ENCODE measurements at regions not wholly inside any gene's neighbourhood (a gene's known extent, or its start where the extent isn't known, plus 50 kb on each side); places are given as distances from the start of the nearest gene placed in this dataset.
"Not testable (repeated sequence)": the region's sequence is repeated elsewhere in the genome, so short reads cannot be mapped to it uniquely, and the experiment has no call there.

DNA sequence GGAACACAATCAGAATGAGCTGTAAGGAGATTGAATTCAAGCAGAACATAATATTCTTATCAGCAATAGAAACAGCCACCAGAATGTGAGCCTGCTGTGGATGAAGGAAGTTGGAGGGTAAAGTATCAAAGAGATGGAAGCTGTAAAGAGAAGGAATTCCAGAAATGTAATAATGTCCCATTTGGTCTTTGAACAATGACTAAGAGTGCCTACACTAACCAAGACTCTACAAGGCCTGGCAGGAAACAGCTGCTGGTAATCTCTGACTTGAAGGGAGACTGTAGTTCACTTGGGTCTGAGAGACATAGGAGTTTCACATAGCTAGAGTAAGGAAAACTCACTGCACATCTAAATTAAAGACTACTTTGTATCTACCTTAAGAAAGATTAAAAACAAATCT is 1176.0 kb upstream of the ALCAM start:
- no peak for DNase-seq

DNA sequence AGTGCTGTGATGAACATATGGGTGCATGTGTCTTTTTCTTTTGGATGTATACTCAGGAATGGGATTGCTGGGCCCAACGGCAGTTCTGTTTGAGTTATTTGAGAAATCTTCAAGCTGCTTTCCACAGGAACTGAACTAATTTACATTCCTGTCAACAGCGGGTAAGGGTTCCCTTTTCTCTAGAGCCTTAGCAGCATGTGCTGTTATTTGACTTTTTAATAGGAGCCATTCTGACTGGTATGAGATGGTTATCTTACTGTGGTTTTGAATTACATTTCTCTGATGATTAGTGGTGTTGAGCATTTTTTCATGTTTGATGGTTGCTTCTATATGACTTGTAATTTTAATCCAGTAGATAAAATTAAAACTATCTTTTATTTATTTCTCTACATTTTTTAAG is 1168.6 kb upstream of the ALCAM start:
- DNase-seq: no peak

DNA sequence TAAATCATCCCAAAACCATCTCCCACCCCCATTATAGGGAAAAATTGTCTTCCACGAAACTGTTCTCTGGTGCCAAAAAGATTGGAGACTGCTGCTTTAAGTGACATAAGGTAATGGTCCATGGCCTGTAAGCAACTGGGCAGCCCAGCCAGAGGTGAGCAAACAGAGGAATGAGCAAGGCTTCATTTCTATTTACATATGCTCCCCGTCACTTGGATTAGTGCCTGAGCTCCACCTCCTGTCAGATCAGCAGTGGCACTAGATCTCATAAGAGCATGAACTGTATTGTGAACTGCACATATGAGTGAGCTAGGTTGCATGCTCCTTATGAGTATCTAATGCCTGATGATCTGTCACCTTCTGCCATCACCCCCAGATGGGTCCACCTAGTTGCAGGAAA is 1159.8 kb upstream of the ALCAM start:
- DNase-seq: no peak

DNA sequence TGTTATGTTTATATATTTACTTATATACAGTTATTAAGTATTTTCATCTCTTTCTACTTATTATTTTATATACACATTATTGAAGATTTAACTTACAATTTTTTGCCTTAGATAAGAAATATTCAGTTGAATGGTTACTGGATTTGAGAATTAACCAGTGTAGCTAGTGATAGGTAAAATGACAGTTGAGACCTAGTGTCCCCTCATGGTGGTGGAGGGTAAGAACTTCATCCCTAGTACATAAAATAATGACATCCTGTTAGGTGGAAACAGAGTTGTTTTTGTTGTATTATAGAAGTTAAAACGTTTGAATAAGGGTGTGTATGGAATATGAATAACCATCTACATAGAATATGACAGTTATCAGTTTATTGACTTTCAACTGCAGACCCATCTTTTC is 1152.4 kb upstream of the ALCAM start:
- DNase-seq: no peak

DNA sequence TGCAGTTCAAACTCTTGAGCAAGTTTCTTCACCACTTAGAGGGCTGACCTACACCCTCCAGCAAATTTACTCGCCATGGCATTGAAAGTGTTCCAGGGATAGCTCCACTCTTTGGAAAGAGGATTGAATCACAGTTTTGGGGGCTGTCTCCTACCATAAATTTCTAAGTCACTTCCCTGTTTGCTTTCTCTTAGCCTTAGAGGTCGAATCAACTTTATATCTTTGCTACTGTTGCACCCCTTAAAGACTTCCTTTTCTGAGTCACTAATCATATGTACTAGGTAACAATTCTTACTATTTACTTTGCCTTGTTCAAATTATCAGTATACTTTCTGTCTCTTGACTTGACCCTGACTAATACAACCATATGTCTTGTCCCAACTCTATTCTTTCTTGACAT is 1151.8 kb upstream of the ALCAM start:
- DNase-seq: no peak

DNA sequence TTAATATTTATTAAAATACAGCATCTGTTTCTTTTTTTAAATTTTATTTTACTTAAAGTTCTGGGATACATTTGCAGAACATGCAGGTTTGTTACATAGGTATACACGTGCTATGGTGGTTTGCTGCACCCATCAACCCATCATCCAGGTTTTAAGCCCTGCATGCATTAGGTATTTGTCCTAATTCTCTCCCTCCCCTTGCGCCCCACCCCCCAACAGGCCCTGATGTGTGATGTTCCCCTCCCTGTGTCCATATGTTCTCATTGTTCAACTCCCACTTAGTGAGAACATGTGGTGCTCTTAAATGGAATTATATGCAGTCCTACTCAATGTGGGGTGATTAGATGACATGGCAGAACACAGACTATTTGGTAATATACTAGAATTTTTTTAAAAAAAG is 1147.7 kb upstream of the ALCAM start:
- not testable (repeated sequence) for DNase-seq

DNA sequence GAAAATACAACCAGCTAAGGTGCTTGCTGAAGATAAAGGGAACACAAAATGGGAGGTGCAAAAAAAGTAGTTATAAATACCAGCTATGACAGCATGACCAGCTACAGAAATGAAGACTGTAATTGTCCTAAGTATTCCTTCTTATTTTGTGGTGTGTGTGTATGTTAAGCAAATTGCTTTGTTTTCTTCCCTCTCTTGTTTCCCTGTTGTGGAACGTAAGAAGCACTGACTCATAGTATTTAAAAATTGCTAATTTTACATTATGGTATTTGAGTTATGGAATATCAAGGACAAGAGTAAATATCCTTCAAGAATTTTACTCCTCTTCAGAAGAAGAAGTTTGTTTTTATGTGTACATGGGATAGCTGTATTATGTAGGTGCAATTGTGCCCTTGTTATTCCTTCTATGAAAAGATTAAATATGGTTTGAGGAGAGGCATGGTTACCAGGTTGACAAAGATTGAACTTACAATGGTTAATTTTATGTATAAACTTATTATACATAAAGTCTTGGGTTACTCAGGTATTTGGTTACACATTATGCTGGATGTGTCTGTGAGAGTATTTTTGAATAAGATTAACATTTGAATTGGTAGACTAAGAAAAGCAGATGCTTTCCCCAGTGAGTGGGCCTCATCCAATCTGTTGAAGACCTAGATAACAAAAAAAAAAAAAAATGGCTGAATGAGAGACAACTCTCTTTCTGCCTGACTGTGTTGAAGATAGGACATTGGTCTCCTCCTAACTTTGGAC is 1132.1 kb upstream of the ALCAM start:
- no peak for DNase-seq

DNA sequence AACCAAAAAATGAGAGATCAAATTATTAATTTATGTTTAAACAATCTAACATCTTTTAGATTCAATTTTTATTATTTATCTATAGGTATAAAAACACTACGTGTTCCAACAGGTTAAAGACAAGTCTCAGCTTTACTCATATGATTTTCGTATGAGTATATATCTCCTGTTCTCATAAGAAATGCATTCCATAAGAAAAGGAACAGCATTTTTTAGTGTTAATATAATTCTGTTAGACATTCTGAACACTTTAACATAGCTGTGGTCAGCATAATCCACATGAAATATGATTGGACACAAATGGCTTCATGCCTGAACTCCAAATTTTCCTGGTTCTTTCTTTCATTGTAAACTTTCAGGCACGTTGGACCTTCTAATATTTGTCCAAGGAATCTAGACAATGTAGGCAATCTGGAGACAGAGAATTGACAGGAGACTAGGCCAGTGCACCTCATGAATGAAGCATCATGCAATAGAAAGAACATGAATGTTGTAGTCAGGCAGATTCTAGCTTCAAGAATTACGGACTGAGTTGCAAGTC is 1122.0 kb upstream of the ALCAM start:
- no peak for DNase-seq

DNA sequence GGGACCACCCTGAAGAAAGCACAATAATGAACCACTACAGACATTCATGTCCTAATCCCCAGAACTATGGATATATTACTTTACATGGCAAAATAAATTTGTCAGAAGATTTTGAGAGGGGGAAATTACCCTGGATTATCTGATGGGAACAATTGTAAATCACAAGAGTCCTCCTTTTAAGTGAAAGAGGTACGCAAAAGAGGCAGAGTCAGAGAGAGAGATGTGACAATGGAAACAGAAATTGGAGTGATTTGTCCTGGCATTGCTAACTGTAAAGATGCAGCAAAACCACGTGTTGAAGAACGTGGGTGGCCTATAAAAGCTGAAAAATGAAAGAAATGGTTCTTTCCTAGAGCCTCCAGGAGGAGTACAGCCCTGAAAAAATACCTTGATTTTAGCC is 1121.4 kb upstream of the ALCAM start:
- DNase-seq: no peak

DNA sequence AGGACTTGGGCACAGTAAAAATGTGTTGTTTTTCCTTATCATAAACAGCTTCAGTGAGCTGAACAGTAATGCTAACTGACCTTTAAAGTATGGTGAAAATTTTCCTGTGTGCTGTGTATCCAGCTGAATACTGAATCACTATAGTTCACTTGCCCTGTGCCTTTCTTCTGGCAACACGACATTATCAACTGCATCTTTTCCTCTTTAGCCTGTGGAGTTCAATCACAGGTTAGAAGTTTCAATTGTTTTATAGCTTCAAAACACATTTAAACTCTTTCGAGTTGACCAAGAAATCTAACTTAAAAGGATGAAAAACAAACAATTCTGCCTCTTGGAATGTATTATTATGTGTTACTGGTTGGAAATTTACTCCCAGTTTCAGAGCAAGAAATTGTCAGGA is 1120.7 kb upstream of the ALCAM start:
- no peak for DNase-seq

DNA sequence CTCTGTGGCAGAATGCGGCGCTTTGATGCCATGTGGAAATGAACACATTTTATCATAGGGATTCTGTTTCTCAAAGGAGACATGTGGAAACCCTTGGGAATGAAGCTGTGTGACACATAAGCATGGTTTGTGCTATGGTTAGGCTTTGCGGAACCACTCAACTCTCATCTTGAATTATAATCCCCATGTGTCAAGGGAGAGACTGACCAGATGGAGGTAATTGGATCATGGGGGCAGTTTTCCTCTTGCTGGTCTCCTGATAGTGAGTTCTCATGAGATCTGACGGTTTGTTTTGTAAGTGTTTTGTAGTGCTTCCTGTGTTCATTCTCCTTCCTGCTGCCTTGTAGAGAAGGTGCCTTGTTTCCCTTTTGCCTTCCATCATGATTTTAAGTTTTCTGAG is 1109.2 kb upstream of the ALCAM start:
- DNase-seq: no peak

DNA sequence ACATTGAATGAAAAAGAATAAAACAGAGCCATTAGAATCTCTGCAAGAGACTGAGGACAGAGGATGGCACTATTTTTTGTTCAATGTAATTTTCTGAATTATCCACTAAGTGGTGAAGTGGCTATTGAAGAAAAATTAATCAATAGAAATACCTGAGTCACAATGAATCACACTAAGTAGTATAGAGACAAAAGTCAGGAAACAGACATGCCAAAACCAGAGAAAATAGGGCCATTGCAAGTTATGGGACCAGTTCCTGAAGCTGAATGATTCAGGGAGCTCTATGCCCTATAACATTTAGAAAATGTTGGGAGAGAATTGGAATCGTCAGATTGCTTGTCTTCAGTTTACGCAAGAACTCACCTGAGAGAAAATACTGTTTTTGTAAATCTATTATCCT is 1103.2 kb upstream of the ALCAM start:
- DNase-seq: no peak

DNA sequence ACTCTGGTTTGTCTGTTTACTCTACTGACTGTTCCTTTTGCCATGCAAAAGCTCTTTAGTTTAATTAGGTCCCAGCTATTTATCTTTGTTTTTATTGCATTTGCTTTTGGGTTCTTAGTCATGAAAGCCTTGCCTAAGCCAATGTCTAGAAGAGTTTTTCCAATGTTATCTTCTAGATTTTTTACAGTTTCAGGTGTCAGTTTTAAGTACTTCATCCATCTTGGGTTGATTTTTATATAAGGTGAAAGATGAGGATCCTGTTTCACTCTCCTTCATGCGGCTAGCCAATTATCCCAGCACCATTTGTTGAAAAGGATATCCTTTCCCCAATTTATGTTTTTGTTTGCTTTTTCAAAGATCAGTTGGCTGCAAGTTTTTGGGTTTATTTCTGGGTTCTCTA is 1100.5 kb upstream of the ALCAM start:
- DNase-seq: not testable (repeated sequence)

DNA sequence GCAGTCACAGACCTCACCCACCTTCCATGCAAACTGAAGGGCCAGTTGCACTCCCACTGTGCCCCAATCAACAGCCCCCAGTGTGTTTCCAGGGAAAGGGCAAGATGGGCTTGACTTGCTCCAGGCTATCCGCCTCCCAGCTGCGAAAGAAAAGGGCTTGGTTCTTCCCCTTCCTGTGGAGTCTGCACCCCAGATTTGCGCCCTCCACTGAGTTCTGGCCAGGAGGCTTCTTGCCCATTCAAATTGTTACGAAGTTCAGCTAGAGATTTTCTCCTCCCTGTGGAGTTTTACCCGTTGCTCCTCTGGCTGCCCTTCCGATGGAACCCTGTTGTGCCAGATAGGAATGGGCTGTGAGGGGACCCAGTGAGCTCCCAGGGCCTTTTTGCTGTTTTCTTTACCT is 1096.9 kb upstream of the ALCAM start:
- DNase-seq: no peak

DNA sequence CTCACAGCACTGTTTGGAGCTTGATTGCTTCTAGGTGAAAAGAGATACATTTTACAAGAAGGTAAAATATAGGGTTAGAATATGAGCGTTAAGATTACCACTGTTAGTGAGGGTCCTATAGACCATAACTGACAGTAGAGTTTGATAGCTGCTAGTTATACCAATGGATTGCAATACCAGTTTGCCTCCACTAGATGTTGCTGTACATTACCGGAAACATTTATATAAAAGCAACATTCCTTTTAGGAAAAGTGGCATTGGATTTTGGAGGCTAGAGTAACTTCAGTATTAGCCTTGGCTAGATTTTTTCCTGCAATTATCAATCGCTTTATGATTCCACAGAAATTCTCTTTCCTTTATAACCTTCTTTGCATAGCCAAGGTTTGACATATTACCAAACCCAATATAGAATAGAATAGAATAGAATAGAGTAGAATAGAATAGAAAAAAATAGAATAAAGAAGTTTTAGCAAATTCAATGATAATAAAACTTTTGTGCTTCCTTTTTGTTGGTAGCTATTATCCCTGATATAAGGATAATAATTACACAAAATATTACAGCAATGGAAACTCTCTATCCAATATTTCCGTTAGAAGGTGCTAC is 1093.6 kb upstream of the ALCAM start:
- DNase-seq: peak; percentile 30

DNA sequence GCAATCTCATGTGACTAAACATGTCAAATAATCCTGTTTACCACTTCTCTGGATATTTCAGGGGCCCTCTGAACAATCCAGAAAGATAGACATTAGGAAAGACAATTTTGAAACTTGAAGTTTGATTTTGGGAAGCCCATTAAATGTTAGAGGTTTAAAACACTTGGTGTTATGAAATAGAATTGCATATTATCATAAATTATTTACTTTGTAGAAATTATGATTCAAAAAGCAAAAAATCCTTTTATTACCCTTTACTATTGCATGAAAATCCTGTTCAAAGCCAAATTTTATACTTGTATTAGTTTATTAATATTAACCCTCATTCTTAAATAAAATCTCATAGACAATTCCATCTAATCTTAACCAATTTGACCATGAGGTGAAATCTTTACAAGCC is 1091.5 kb upstream of the ALCAM start:
- DNase-seq: no peak

DNA sequence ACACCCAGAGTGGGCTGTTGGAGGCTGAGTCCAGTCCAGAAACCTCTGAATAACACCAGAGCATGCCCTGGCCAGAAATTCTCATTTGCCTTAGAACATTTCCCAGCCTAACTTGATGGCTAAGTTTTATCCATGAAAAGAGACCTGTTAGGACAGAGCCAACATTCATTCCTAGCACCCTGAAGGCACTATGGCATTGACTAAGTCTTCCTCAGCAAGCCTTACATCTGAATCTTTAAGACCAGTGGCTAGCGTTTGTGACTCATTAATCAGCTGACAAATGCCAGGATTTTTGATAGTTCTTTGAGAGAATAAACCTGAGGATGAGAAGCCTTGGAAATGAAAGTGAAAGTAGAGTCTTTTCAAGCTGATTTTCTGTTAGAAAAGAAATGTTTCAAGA is 1087.1 kb upstream of the ALCAM start:
- DNase-seq: peak; percentile 36

DNA sequence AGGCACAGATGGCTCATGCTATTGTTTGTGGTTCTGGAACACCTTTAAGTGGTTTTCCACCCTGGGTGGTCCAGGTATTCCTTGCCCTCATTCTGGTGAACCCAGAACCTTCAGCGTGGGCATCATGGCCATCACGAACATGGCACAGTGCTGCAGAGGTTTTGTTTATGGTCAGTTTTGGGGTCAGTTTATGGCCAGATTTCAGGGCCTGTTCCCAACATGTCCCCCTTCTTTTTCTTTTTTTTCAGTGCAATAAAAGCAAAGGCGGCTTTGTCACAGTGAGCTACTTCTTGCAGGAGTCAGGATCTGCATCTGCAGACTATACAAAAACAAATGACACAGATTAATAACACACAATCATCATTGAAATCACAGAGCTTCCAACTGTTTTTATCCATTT is 1085.0 kb upstream of the ALCAM start:
- no peak for DNase-seq

DNA sequence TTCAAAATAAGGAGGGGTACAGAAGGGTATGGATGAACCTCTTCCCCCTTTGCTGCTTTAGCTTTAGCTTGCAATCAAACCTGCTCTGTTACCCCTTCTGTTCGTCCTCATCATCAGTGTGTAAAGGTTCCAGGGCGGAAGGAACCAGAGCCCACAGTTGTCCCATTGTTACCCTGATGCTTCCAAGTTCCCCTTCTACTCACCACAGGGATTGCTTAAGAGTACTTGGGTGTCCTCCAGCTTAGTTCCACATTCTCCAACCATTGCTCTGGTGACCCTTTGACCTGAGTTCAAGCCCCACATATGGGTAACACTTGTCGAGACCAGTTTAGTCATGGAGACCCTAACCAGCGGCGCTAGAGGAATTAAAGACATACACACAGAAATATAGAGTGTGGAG is 1080.1 kb upstream of the ALCAM start:
- no peak for DNase-seq

DNA sequence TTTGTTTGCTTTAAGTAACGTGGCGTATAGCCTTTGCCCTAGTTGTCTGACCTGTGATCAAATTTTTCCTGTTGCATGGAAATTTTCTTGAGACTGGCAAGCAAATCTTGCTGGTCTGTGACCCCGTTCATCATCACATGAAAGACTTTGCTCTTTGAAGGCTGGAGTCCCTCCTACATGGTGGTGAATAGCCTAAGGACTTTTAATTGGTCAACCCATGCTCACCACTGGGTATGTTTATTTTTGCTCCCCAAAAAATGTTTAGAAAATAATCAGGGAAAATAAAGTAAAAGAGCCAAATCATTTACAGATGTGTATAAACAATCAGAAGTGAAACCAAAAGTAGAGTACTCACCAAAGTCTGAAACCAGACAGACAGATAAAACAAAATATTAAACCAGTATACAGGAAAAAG is 1075.3 kb upstream of the ALCAM start:
- DNase-seq: no peak

DNA sequence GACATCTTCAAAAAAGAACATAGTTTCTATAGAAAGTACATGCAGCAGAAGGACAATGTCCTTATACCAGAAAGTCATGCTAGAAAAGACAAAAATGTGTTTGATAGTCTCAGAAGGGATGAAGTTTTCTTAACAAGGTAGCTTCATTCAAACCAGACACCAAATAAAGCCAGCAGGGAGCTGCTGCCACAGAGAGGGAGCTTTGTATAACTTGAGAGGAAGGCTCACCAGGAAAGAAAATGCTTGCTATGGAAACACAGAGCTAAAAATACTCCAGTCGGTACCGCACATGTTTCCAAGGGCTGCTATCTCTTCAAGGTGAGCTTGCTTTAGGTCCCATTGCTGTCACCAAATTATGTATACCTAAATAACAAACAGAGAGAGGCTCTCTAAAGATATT is 1074.8 kb upstream of the ALCAM start:
- DNase-seq: no peak

DNA sequence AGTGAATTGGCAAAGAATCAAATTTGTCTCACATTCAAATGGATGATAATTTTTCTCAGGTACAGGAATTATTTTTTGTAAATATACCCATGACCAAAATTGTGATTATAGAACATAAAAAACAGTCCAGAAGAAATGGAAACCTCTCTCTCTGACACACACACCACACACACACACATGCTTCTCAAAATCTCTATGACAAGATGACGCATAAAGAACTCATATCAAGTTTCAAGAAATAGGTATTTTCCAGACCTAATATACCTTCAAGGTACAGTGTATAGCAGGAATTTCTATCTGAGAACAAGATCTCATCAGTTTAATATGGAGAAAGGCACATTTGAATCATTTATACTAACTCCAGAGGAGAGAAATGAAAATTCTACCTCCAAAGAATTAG is 1069.1 kb upstream of the ALCAM start:
- no peak for DNase-seq

DNA sequence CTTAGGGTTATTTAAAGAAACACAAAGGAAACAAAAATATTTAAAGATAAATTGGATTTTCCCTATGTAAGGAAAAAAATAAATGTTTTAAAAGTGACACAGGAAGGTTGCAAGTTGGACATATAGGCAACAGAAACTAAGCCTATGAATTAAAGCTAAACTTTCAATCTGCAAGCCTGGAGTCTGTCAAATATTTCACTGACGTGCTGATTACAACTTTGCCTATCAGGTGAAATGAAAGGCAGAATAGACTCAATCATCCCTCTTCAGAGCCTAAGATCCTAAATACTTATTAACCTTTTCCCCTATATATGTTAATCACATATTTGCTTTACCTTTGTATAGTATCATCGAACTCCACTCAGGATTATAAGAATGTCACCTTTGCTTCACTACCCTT is 1068.0 kb upstream of the ALCAM start:
- DNase-seq: no peak

DNA sequence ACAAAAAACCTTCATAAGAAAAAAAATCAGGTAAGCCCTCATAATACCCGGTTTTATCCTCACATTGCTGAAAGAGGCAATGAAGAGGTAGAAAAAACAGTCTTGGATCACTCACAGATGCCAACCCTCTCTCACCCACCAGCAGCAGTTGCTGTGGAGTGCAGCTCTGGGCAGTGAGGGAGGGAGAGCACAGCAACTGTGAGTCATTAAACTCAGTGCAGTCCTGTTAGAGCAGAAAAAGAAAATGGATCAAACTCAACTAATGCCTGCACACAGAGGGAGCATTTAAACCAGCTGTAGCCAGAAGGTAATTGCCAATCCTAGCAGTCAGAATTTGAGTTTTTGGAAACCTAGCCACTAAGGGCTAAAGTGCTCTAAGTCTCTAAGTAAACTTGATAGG is 1050.6 kb upstream of the ALCAM start:
- DNase-seq: peak; percentile 37

DNA sequence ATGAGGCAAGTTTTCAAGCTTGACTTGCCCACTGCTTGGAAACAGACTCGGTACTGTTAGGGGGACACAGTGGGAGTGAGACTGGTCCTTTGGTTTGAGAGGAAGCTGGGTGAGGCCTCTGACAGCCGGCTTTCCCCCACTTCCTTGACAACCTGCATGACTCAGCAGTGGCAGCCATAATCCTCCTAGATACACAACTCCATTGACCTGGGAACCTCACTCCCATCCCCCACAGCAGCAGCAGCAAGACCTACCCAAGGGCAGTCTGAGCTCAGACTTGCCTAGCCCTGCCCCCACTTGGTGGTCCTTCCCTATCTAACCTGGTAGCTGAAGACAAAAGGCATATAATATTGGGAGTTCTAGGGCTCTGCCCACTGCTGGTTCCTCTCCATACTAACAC is 1043.5 kb upstream of the ALCAM start:
- DNase-seq: no peak
